H9 (cell line): ENCODE measurements at regions not wholly inside any gene's neighbourhood (a gene's known extent, or its start where the extent isn't known, plus 50 kb on each side); places are given as distances from the start of the nearest gene placed in this dataset.

Source experiments
- DNase-seq: peaks from one replicate; pipeline ENCODE4 v3.0.0-alpha.2; 2017
- H2AFZ ChIP-seq: one replicate; pipeline ENCODE4 v1.6.1; 2013; ENCODE audit warnings: mild to moderate bottlenecking, low read length, control low read depth, moderate library complexity
- H2AK5ac ChIP-seq: 2 replicates; pipeline ENCODE4 v1.6.1; 2013; ENCODE audit warnings: low read length, control low read depth, mixed read lengths; ENCODE audit not compliant: insufficient read length
- H2BK120ac ChIP-seq: one replicate; pipeline ENCODE4 v1.6.1; 2013; ENCODE audit warnings: low read depth, mild to moderate bottlenecking, low read length, control low read depth, inconsistent platforms; ENCODE audit not compliant: poor library complexity, severe bottlenecking
- H2BK12ac ChIP-seq: 2 replicates; pipeline ENCODE4 v1.6.1; 2013; ENCODE audit warnings: low read length, control low read depth, mixed read lengths, low read depth; ENCODE audit not compliant: insufficient read length
- H2BK15ac ChIP-seq: 2 replicates; pipeline ENCODE4 v1.6.1; 2013; ENCODE audit warnings: low read depth, low read length, control low read depth
- H2BK20ac ChIP-seq: one replicate; pipeline ENCODE4 v1.6.1; 2013; ENCODE audit warnings: low read depth, mild to moderate bottlenecking, low read length, control low read depth, inconsistent platforms; ENCODE audit not compliant: poor library complexity, severe bottlenecking
- H2BK5ac ChIP-seq: 2 replicates; pipeline ENCODE4 v1.6.1; 2013; ENCODE audit warnings: low read length, control low read depth, mixed read lengths; ENCODE audit not compliant: insufficient read length
- H3K14ac ChIP-seq: 2 replicates; pipeline ENCODE4 v1.6.1; 2013; ENCODE audit warnings: low read length, control low read depth; ENCODE audit not compliant: insufficient read depth
- H3K18ac ChIP-seq: 2 replicates; pipeline ENCODE4 v1.6.1; 2013; ENCODE audit warnings: low read depth, mild to moderate bottlenecking, mixed read lengths, low read length, control low read depth; ENCODE audit not compliant: insufficient read length
- H3K23ac ChIP-seq: 2 replicates; pipeline ENCODE4 v1.6.1; 2013; ENCODE audit warnings: low read length, control low read depth, mixed read lengths, low read depth; ENCODE audit not compliant: insufficient read length
- H3K23me2 ChIP-seq: 2 replicates; pipeline ENCODE4 v1.6.1; 2013; ENCODE audit warnings: low read depth, mild to moderate bottlenecking, mixed read lengths, low read length, control low read depth; ENCODE audit not compliant: insufficient read length, poor library complexity, severe bottlenecking
- H3K27ac ChIP-seq: 2 replicates; pipeline ENCODE4 v1.5.1; 2013; ENCODE audit warnings: low read length, control low read depth, mixed read lengths, low read depth; ENCODE audit not compliant: insufficient read length
- H3K27me3 ChIP-seq: 2 replicates; pipeline ENCODE4 v1.6.1; 2013; ENCODE audit warnings: low read length, control low read depth, inconsistent platforms; ENCODE audit not compliant: insufficient read depth
- H3K4ac ChIP-seq: 2 replicates; pipeline ENCODE4 v1.6.1; 2013; ENCODE audit warnings: low read depth, mild to moderate bottlenecking, control low read depth, inconsistent platforms, low read length, moderate library complexity
- H3K4me1 ChIP-seq: 2 replicates; pipeline ENCODE4 v1.6.1; 2013; ENCODE audit warnings: low read length, control low read depth, inconsistent platforms; ENCODE audit not compliant: insufficient read depth
- H3K4me2 ChIP-seq: 2 replicates; pipeline ENCODE4 v1.6.1; 2013; ENCODE audit warnings: low read length, control low read depth, mixed read lengths; ENCODE audit not compliant: insufficient read length, insufficient read depth
- H3K56ac ChIP-seq: 2 replicates; pipeline ENCODE4 v1.6.1; 2013; ENCODE audit warnings: low read depth, mild to moderate bottlenecking, mixed read lengths, low read length, control low read depth; ENCODE audit not compliant: insufficient read length
- H3K79me1 ChIP-seq: 2 replicates; pipeline ENCODE4 v1.6.1; 2013; ENCODE audit warnings: low read depth, mild to moderate bottlenecking, moderate library complexity, low read length, control low read depth, inconsistent platforms; ENCODE audit not compliant: insufficient read depth, poor library complexity, severe bottlenecking
- H3K79me2 ChIP-seq: 2 replicates; pipeline ENCODE4 v1.6.1; 2013; ENCODE audit warnings: low read length, control low read depth, inconsistent platforms; ENCODE audit not compliant: insufficient read depth
- H3K9ac ChIP-seq: 2 replicates; pipeline ENCODE4 v1.6.1; 2013; ENCODE audit warnings: low read length, control low read depth, mixed read lengths; ENCODE audit not compliant: insufficient read length; ENCODE audit errors: extremely low read depth
- H3K9me3 ChIP-seq: one replicate; pipeline ENCODE4 v1.6.1; 2013; ENCODE audit warnings: low read depth, low read length, inconsistent platforms; ENCODE audit not compliant: control insufficient read depth
- H3T11ph ChIP-seq: one replicate; pipeline ENCODE4 v1.6.1; 2013; ENCODE audit warnings: mild to moderate bottlenecking, low read length, control low read depth, inconsistent platforms
- H4K20me1 ChIP-seq: one replicate; pipeline ENCODE4 v1.6.1; 2013; ENCODE audit not compliant: control insufficient read depth, insufficient read length, insufficient read depth
- H4K5ac ChIP-seq: 2 replicates; pipeline ENCODE4 v1.6.1; 2013; ENCODE audit warnings: low read depth, mild to moderate bottlenecking, mixed read lengths, low read length, control low read depth; ENCODE audit not compliant: insufficient read length
- H4K8ac ChIP-seq: replicated peaks from 2 replicates; pipeline ENCODE4 v1.6.1; 2013; ENCODE audit warnings: low read length, control low read depth, mixed read lengths, low read depth; ENCODE audit not compliant: insufficient read length
- H4K91ac ChIP-seq: 2 replicates; pipeline ENCODE4 v1.6.1; 2013; ENCODE audit warnings: low read depth, mild to moderate bottlenecking, moderate library complexity, mixed read lengths, low read length, control low read depth; ENCODE audit not compliant: insufficient read length
- H3K27ac Mint-ChIP-seq, 3 experiments: 2 replicates in 2 of 3; 3 replicates in 1 of 3; pipeline ENCODE4 v1.8.0; 2020 to 2021; ENCODE audit warnings: mixed read lengths in 3 of 3, mild to moderate bottlenecking in 1 of 3, moderate library complexity in 1 of 3
- H3K27me3 Mint-ChIP-seq: 2 replicates; pipeline ENCODE4 v1.8.0; 2021; ENCODE audit warnings: low read depth, mild to moderate bottlenecking, moderate library complexity, mixed read lengths
- H3K36me3 Mint-ChIP-seq, 3 experiments: 2 replicates in 2 of 3; 3 replicates in 1 of 3; pipeline ENCODE4 v1.8.0; 2020 to 2021; ENCODE audit warnings: low read depth in 3 of 3, mixed read lengths in 3 of 3; ENCODE audit not compliant: insufficient read depth in 1 of 3
- H3K4me1 Mint-ChIP-seq, 2 experiments: 2 replicates each; pipeline ENCODE4 v1.8.0; 2020; ENCODE audit warnings: mixed read lengths in 2 of 2
- H3K4me3 Mint-ChIP-seq, 2 experiments: 2 replicates in 1 of 2; 3 replicates in 1 of 2; pipeline ENCODE4 v1.8.0; 2020 to 2021; ENCODE audit warnings: mild to moderate bottlenecking in 2 of 2, mixed read lengths in 2 of 2, moderate library complexity in 1 of 2
- H3K9me3 Mint-ChIP-seq, 2 experiments: 2 replicates in 1 of 2; 3 replicates in 1 of 2; pipeline ENCODE4 v1.8.0; 2020; ENCODE audit warnings: mild to moderate bottlenecking in 2 of 2, mixed read lengths in 2 of 2, moderate library complexity in 1 of 2
- CTCF ChIP-seq: fragments of 200-600 bp; sonication (generic); conservative IDR thresholded peaks from 3 replicates; pipeline ENCODE4 v1.8.0; 2021; ENCODE audit warnings: antibody characterized with exemption, mild to moderate bottlenecking
- WGBS: extraction: QIAGEN DNeasy Blood & Tissue Kit; methylation state at CpG from one replicate; pipeline ENCODE4 v1.1.7; 2013; ENCODE audit warnings: missing lambda C conversion rate, low lambda C conversion rate, mixed read lengths; ENCODE audit not compliant: insufficient read length; ENCODE audit errors: extremely low coverage; 5-methylcytosine and 5-hydroxymethylcytosine counted together

- Histone ChIP-seq H4K20me1 (no peaks in the 10 kb centered on the region), H3K18ac (no peak overlapping the region), H2BK120ac (no peak overlapping the region), H4K91ac (no peak overlapping the region), H2AK5ac (no peak overlapping the region), H2BK12ac (no peak overlapping the region), H3K14ac (no peak overlapping the region), H2BK20ac (no peak overlapping the region), H2AFZ (no peak overlapping the region), H3K27me3 (no peaks in the 10 kb centered on the region), H3T11ph (no peak overlapping the region), H3K27ac (no peak overlapping the region), H3K23me2 (no peaks in the 10 kb centered on the region), H3K9me3 (no peaks in the 10 kb centered on the region), H2BK5ac (no peak overlapping the region), H3K79me2 (no peaks in the 10 kb centered on the region), H4K8ac (no peak overlapping the region), H3K56ac (no peak overlapping the region), H4K5ac (no peak overlapping the region), H3K4me1 (no peaks in the 10 kb centered on the region), H3K4me2 (no peak overlapping the region), H3K9ac (no peak overlapping the region), H2BK15ac (no peak overlapping the region), H3K23ac (no peak overlapping the region), H3K4ac (no peak overlapping the region), H3K79me1 (no peaks in the 10 kb centered on the region)
- H3K36me3 Mint-ChIP-seq = no peaks in the 10 kb centered on the region
- peaks cover 4% of the 10 kb centered on the region; the same call in 1 of the 2 replicates for H3K27me3 Mint-ChIP-seq
- H3K9me3 Mint-ChIP-seq = no peaks in the 10 kb centered on the region
- no peak overlapping the region; a peak in 1 of 7 replicates for H3K27ac Mint-ChIP-seq
- no peak overlapping the region for H3K4me3 Mint-ChIP-seq
- no peak for TF ChIP-seq CTCF
- H3K4me1 Mint-ChIP-seq = 0 out of 4 replicates have a peak, but pooled peaks cover 0 to 4% of the 10 kb centered on the region in 2 experiments
- DNase-seq = no peak
- WGBS = no CpG with 5 or more reads among the region's 2 CpGs
Observed at GRCh38 chr2:114049826-114050225, 159.9 kb downstream of the ACTR3 start.
